ENCODE measurements at regions not wholly inside any gene's neighbourhood (a gene's known extent, or its start where the extent isn't known, plus 50 kb on each side); places are given as distances from the start of the nearest gene placed in this dataset.

GRCh38 chr17:77273397-77274085, 132.8 kb downstream of the SEC14L1 start:
- no peak for TF ChIP-seq CTCF (IDR thresholded peaks at IDR 0.05)
- no peak for TF ChIP-seq ZFX (IDR thresholded peaks at IDR 0.05; ENCODE audit: borderline replicate concordance)

All from 22Rv1 (cell line).